OCI-LY3 (cell line): ENCODE measurements at regions not wholly inside any gene's neighbourhood (a gene's known extent, or its start where the extent isn't known, plus 50 kb on each side); places are given as distances from the start of the nearest gene placed in this dataset.

ENCODE experiments used
- H2AFZ ChIP-seq: fragments of 200-600, 300-600 bp; shearing (Covaris generic); 2 replicates; pipeline ENCODE4 v1.6.0; 2014; ENCODE audit warnings: antibody characterized with exemption, low read depth, low read length
- H3K27ac ChIP-seq: fragments of 200-600, 300-600 bp; sonication (generic); 2 replicates; pipeline ENCODE4 v1.5.1; 2014; ENCODE audit warnings: mild to moderate bottlenecking, low read length, moderate library complexity, mixed read lengths
- H3K27me3 ChIP-seq: fragments of 200-600, 300-600 bp; sonication (generic); 2 replicates; pipeline ENCODE4 v1.6.1; 2014; ENCODE audit warnings: low read depth, low read length, mixed read lengths
- H3K36me3 ChIP-seq: fragments of 200-600, 300-600 bp; sonication (generic); replicated peaks from 2 replicates; pipeline ENCODE3; 2014; ENCODE audit warnings: low read depth, low read length, mixed read lengths
- H3K4me1 ChIP-seq: fragments of 300-600, 200-600 bp; sonication (generic); 2 replicates; pipeline ENCODE4 v1.6.1; 2014; ENCODE audit warnings: low read length, mixed read lengths
- H3K4me2 ChIP-seq: fragments of 200-600, 300-600 bp; sonication (generic); 2 replicates; pipeline ENCODE4 v1.6.1; 2014; ENCODE audit warnings: low read length, mixed read lengths
- H3K4me3 ChIP-seq: fragments of 300-600, 200-600 bp; sonication (generic); 2 replicates; pipeline ENCODE4 v1.5.1; 2014; ENCODE audit warnings: antibody characterized with exemption, mild to moderate bottlenecking, low read length, moderate library complexity
- H3K79me2 ChIP-seq: fragments of 300-600, 200-600 bp; shearing (Covaris generic); 2 replicates; pipeline ENCODE4 v1.6.1; 2014; ENCODE audit warnings: mild to moderate bottlenecking, low read length, mixed read lengths
- H3K9ac ChIP-seq: fragments of 300-600, 200-600 bp; shearing (Covaris generic); 2 replicates; pipeline ENCODE4 v1.6.0; 2014; ENCODE audit warnings: mild to moderate bottlenecking, low read length, moderate library complexity
- H3K9me3 ChIP-seq: fragments of 200-600, 300-600 bp; shearing (Covaris generic); 2 replicates; pipeline ENCODE4 v1.6.1; 2014; ENCODE audit warnings: low read length, mixed read lengths; ENCODE audit not compliant: insufficient read depth
- H4K20me1 ChIP-seq: fragments of 200-600, 300-600 bp; sonication (generic); 2 replicates; pipeline ENCODE4 v1.6.1; 2016; ENCODE audit warnings: low read length, mixed read lengths; ENCODE audit not compliant: insufficient read depth
- EZH2phosphoT487 ChIP-seq: fragments of 200-600 bp; shearing (Covaris generic); IDR thresholded peaks from 2 replicates; pipeline ENCODE4 v1.6.1; 2018; ENCODE audit warnings: antibody characterized with exemption, mixed run types, low read depth
- TF ChIP-seq, protein P1 (sequence below): fragments of 200-600, 300-600 bp; sonication (generic); IDR thresholded peaks from 2 replicates; pipeline ENCODE4 v1.5.1; 2014; ENCODE audit warnings: antibody characterized with exemption, low read length, low read depth

DNA sequence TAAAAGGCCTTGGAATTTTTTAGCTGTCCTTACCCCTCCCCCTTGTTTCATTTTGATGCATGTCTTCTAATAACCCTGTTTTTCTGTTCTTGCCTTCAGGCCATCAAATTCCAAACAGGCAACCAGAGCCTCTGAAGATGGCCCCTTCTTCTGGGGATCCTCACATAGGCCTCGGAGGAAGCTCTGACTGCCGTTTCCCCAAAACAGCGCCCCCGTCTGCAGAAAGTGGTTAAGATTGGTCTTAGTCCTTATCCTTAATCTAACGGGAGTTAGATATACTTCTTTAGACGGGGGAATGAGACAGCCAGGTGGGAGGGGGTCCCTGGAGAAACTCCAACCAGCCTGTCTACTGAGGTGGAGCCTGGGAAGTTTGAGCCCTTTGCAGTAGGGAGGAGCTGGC lies 226.3 kb upstream of the ZNF608 start:
- Histone ChIP-seq H3K9ac (no peak overlapping the region), H3K4me2 (no peak overlapping the region), H2AFZ (no peak overlapping the region), H4K20me1 (no peaks in the 10 kb centered on the region), H3K36me3 (no peaks in the 10 kb centered on the region), H3K9me3 (no peaks in the 10 kb centered on the region), H3K79me2 (no peaks in the 10 kb centered on the region), H3K4me1 (no peaks in the 10 kb centered on the region), H3K27ac (no peak overlapping the region), H3K4me3 (no peak overlapping the region), H3K27me3 (no peaks in the 10 kb centered on the region)
- no peak for TF ChIP-seq EZH2phosphoT487

DNA sequence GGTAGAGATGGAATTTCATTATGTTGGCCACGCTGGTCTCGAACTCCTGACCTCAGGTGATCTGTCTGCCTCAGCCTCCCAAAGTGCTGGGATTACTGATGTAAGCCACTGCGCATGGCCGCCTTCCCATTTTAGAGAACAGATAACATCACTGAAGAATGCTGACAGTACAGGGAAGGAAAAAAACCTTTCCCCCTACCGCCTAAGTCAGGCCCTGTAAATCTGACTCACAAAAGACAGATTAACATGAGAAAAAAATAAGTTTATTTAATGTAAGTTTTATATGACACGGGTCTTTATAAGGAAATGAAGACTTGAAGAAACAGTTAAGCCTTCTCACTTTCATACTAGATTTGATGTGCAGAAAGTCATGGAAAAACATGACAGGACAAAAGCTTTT lies 227.2 kb upstream of the ZNF608 start:
- TF ChIP-seq, protein P1, sequence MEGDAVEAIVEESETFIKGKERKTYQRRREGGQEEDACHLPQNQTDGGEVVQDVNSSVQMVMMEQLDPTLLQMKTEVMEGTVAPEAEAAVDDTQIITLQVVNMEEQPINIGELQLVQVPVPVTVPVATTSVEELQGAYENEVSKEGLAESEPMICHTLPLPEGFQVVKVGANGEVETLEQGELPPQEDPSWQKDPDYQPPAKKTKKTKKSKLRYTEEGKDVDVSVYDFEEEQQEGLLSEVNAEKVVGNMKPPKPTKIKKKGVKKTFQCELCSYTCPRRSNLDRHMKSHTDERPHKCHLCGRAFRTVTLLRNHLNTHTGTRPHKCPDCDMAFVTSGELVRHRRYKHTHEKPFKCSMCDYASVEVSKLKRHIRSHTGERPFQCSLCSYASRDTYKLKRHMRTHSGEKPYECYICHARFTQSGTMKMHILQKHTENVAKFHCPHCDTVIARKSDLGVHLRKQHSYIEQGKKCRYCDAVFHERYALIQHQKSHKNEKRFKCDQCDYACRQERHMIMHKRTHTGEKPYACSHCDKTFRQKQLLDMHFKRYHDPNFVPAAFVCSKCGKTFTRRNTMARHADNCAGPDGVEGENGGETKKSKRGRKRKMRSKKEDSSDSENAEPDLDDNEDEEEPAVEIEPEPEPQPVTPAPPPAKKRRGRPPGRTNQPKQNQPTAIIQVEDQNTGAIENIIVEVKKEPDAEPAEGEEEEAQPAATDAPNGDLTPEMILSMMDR: no peak
- TF ChIP-seq EZH2phosphoT487: no peak
- Histone ChIP-seq H3K79me2 (no peaks in the 10 kb centered on the region), H3K27me3 (no peaks in the 10 kb centered on the region), H3K9me3 (no peaks in the 10 kb centered on the region), H3K4me3 (no peak overlapping the region), H3K36me3 (no peaks in the 10 kb centered on the region), H3K9ac (no peak overlapping the region), H3K4me2 (no peak overlapping the region), H3K4me1 (no peaks in the 10 kb centered on the region), H3K27ac (no peak overlapping the region), H2AFZ (no peak overlapping the region), H4K20me1 (no peaks in the 10 kb centered on the region)

DNA sequence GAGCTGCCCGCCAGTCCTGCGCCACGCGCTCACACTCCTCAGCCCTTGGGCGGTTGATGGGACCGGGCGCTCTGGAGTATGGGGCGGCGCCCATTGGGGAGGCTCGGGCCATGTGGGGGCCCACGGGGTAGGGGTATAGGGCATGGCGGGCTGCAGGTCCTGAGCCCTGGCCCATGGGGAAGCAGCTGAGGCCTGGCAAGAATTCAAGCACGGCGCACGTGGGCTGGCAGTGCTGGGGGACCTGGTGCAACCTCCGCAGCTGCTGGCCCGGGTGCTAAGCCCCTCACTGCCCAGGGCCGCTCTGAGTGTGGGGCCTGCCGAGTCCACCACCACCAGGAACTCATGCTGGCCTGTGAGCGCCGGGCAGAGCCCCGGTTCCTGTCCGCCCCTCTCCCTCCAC lies 229.6 kb upstream of the ZNF608 start:
- Histone ChIP-seq H2AFZ (no peak overlapping the region), H3K36me3 (no peaks in the 10 kb centered on the region), H3K4me2 (no peak overlapping the region), H3K9ac (no peak overlapping the region), H3K4me3 (no peak overlapping the region), H3K27ac (no peak overlapping the region), H3K4me1 (peaks cover 12% of the 10 kb centered on the region), H3K9me3 (no peaks in the 10 kb centered on the region), H4K20me1 (no peaks in the 10 kb centered on the region), H3K79me2 (no peaks in the 10 kb centered on the region), H3K27me3 (no peaks in the 10 kb centered on the region)
- TF ChIP-seq, protein P1: no peak
- no peak for TF ChIP-seq EZH2phosphoT487

DNA sequence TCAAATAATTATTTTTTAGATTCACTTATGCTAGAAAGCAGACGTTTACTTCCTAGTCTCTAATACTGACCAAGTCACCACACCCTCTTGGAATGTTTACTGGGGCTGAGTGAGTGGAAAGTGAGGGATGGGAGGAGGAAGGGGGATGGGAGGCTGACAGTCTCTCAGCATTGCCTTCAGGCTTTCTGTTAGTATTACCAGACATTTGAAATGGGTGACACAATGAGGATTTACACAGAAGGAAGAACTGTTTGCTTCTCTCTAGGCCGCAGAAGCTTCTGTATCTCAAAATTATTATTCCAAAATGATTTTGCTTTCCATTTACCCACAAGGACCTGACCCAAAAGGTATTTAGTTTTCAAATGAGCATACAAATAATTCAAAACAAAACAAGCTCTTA lies 232.8 kb upstream of the ZNF608 start:
- peaks cover 25% of the 10 kb centered on the region for H3K4me1 ChIP-seq
- no peak overlapping the region for H3K9ac ChIP-seq
- no peak overlapping the region for H2AFZ ChIP-seq
- H3K9me3 ChIP-seq: no peaks in the 10 kb centered on the region
- TF ChIP-seq, protein P1: no peak
- no peak for TF ChIP-seq EZH2phosphoT487
- no peaks in the 10 kb centered on the region for H3K27me3 ChIP-seq
- H3K79me2 ChIP-seq: no peaks in the 10 kb centered on the region
- H3K4me3 ChIP-seq: no peak overlapping the region
- H3K4me2 ChIP-seq: no peak overlapping the region
- H3K36me3 ChIP-seq: no peaks in the 10 kb centered on the region
- H4K20me1 ChIP-seq: no peaks in the 10 kb centered on the region
- H3K27ac ChIP-seq: no peak overlapping the region
